SKM-1 treated with dmso at 0.1 percent for 144 hours (cell line): ENCODE measurements at regions not wholly inside any gene's neighbourhood (a gene's known extent, or its start where the extent isn't known, plus 50 kb on each side); places are given as distances from the start of the nearest gene placed in this dataset.

Source experiments
- DNase-seq: peaks from one replicate; lab custom pipeline; 2025; ENCODE audit not compliant: unreplicated experiment; lab: John Stamatoyannopoulos, UW

DNA sequence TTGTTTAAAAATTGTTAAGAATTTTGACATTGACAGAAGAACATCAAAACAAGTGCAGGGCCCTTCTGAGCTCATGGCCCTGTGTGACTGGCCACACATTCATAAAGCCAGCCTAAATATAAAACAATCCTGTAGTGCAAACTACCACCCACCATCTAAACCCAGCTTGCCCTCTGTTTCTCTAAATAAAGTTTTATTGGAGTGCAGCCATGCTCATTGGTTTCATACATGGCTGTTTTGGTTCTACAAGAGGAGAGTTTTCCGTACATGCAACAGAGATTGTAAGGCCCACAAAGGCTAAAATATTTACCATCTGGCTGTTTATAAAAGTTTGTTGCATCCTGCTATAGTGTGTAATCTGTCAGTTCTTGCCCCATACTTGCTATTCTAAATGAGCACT is 54.6 kb upstream of the TRIM24 start:
- no peak for DNase-seq

GRCh38 chr7:138407792-138408191 is 52.3 kb upstream of the TRIM24 start:
- DNase-seq, result no peak
